ENCODE measurements at regions not wholly inside any gene's neighbourhood (a gene's known extent, or its start where the extent isn't known, plus 50 kb on each side); places are given as distances from the start of the nearest gene placed in this dataset.

DNA sequence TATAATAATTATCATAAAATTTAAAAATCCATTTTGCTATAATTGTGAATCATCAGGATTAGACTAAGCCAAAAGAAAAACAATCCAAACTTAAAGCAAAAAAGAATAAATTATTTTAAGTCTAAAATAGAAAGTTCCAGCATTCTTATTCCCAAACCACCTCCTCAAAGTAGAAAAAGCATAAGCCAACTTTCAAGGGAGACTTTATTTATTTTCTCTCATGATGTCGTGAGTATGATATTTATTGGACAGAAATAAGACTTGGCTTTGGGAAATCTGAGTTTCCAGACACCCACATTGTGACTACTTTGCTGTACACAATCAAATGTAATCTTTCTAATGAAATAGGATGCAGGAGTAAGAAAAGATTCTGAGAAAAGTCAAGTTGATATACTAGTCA, 372.1 kb downstream of the MTRR start:
- no peak for DNase-seq (ENCODE audit: low read depth in 2 of 2)

DNA sequence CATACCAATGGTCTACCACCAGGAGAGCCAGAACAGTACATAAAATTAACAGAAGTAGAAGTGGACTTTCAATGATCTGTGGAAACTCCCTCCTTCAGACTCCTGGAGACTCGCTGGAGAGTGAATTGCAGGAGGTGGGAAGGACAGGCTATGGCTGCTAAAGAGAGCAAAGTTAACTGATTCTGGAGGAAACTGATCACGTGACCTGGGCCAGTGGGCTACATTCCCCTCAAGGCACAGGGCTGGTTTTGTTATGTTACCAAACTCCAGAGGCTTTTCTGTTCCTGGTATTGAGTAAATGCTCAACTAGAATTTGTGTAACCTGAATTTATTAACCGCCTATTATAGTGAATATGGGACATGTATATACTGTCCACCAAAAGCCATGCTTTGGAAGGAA, 372.6 kb downstream of the MTRR start:
- no peak for DNase-seq (ENCODE audit: low read depth in 2 of 2)

- DNase-seq (ENCODE audit: low read depth in 2 of 2), result no peak
These were observed 378.3 kb downstream of the MTRR start for GRCh38 chr5:8247049-8247899.

DNA sequence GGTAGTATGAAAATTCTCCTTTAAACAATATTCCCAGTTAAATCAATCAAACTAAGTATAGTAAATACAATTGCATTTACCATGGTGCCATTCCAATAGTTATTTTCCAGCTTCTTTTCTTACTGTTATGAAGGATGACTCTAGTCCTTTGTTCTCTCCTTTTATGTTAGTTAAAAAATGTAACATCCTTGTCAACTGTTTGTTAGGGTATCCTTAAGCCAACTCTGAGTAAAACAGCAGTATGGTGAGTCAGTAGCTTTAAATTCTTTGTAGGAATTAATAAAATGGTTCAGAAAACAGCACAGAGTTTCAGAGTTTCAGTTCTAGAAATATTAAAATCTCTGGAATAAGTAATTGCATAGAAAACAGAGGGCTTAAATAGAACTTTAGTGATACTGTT, 384.4 kb downstream of the MTRR start:
- DNase-seq (ENCODE audit: low read depth in 2 of 2), result no peak

GRCh38 chr5:8254674-8255073, 385.7 kb downstream of the MTRR start:
- no peak for DNase-seq (ENCODE audit: low read depth in 2 of 2)

DNA sequence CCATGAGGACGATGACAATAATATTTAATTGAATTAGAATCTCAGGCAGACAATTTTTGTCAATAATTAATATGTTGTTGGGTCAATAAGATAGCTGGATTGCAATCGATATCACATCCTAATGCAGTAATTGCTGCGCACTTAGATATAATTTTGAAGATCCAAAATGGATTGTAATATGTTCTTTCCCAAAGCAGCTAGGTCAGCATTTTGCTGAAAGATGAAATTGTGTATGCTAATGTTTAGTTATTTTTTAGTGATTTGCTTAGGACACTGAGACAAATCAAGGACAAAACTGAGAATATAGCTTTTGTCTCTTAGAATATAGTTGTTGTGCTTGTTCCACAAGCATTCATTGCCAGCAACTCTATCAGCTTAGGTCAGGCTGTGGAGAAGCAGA, 389.9 kb downstream of the MTRR start:
- no peak for DNase-seq (ENCODE audit: low read depth in 2 of 2)

DNA sequence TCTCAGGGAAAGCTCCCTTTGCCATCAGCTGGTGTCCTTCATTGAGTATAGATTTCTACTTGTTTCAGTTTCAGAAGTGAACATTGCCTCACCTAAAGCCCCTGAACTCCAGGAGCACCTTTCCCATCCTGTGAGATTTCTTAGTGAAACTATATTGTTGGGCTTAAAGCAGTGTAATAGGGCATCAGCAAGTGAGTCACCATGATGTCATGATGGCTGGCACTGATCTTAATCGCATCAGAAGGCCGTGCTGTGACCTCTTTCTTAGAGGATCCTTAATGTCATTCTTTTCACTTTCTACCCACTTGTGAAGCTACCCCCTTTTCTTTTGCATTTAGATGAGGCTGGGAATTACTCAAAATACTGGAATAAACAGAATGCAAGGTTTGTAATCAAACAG, 401.3 kb downstream of the MTRR start:
- DNase-seq (ENCODE audit: low read depth in 2 of 2), result no peak

GRCh38 chr5:8280711-8281363, 411.9 kb downstream of the MTRR start:
- no peak for DNase-seq (ENCODE audit: low read depth in 2 of 2)

GRCh38 chr5:8288334-8288733, 419.4 kb downstream of the MTRR start:
- no peak for DNase-seq (ENCODE audit: low read depth in 2 of 2)

DNA sequence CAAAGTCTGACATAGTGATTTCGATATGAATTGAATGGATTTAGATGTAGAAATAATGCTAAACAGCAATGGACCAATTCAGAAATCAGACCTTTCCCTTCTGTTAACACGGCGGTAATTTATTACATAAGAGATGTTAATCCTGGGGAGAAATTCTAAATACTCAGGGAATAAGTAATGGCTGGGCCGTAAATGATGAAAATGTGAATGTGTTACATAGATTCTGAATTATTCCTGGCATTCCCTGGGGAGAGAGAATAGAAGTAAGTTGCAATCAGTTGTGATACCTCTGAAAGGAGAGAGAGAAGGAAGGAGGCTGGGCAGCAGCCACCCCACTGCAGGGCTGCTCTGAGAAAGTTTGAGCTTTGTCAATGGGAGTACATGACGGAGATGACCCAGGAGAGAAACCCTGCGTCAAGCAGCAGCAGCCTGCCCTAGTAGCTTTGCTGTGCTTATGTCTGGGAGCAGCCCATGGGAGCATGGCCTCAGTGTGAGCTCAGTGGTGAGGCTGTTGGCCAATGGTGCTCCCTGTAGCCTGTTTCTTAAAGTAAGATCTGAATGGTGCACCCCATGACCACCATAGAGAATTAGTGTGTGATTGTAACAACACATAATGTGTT, 420.1 kb downstream of the MTRR start:
- no peak for DNase-seq (ENCODE audit: low read depth in 2 of 2)

DNA sequence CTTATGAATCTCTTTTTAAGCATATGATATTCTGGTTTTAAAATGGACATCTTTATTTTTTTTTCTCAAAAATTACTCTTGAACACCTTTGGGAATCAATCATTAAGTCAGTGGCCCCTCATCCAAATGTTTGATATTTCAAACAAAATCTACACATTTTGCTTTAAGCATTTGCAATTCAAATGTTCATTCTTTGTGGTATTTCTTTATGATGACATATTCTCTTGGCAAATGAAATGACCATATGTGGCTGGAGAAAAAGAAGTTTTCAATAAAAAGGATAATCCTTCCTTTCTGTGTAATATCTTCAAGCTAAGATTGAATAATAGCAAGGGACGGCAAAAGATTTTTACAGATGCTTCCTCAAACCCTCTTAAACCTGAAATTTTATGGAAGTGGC, 420.8 kb downstream of the MTRR start:
- no peak for DNase-seq (ENCODE audit: low read depth in 2 of 2)

- no peak for DNase-seq (ENCODE audit: low read depth in 2 of 2)
These were observed 421.8 kb downstream of the MTRR start for GRCh38 chr5:8290721-8291120.

GRCh38 chr5:8291641-8292040, 422.7 kb downstream of the MTRR start:
- no peak for DNase-seq (ENCODE audit: low read depth in 2 of 2)

DNA sequence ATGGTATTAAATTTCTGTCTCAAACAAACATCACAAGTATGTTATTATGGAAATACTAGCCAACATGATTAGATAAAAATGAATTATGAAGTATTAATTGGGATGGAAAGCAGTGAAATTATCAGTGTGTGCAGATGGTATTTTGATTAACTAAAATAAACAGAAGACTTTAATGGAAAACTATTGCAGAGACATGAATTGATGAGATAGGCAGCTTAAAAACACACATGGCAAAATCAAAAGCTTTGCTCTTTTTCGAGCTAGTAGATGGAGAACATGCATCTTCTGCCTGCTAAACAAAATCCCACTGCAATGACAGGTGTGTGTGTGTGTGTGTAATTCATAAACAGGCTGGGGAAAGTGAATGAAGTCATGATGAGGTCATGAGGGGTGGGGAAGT, 426.2 kb downstream of the MTRR start:
- no peak for DNase-seq (ENCODE audit: low read depth in 2 of 2)

- DNase-seq (ENCODE audit: low read depth in 2 of 2), result no peak
These were observed 430.8 kb downstream of the MTRR start for GRCh38 chr5:8299716-8300115.

DNA sequence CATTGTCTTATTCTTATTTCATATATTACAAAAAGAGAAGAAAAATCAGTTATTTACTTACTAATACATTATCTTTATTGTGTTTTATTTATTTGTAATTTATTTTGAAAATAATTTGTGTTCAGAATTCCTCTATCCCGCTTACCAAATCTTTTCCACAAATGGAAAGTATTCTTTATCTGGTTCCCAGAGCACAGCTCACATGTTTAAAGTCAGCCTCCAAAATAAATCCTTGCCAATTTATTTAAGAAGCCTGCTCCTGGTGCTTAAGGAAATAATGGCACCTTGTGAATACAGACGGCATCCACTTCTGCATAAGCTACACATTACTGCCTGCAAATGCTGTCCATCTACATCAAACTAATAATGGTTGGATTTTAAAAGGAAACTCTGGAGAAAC, 435.4 kb downstream of the MTRR start:
- no peak for DNase-seq (ENCODE audit: low read depth in 2 of 2)

- no peak for DNase-seq (ENCODE audit: low read depth in 2 of 2)
These were observed 437.4 kb downstream of the MTRR start for GRCh38 chr5:8306288-8306896.

DNA sequence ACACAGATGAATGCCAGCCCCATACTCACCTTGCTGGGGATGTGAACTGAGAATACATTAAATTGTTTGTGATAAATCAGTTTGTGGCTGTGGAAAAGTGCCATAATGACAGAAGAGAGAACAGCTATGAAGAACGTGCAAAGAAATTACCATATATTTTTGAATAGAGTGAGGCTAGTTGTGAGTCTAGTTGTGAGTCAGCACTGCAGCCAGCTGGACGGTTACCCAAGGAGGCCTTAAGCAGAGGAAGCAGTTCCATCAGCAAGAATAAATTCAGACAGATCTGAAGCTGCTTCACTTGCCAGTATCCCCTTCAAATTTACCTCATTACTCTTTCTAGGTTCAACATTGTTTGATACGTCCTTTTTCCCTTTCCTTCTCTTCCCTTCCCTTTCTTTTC, 446.0 kb downstream of the MTRR start:
- no peak for DNase-seq (ENCODE audit: low read depth in 2 of 2)

GRCh38 chr5:8316608-8317280, 447.8 kb downstream of the MTRR start:
- no peak for DNase-seq (ENCODE audit: low read depth in 2 of 2)

DNA sequence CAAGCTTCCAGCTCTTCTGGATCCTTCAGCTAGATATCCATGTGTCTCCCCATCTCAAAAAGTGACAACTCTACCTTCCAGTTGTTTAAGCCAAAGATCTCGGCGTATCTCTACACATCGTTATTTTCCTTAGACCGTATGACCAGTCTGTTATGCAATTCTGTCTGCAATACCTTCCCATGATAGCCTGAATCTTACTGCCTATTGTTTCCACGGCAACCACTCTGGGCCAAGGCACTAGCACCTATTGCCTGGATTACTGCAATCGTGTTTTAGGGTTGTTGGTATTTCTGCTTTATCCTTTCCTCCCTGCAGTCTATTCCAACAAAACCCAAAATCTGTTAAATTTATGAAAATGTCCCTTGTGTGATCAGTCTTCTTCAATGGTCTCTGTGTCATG, 448.4 kb downstream of the MTRR start:
- no peak for DNase-seq (ENCODE audit: low read depth in 2 of 2)

GRCh38 chr5:8320244-8320643, 451.3 kb downstream of the MTRR start:
- no peak for DNase-seq (ENCODE audit: low read depth in 2 of 2)

DNA sequence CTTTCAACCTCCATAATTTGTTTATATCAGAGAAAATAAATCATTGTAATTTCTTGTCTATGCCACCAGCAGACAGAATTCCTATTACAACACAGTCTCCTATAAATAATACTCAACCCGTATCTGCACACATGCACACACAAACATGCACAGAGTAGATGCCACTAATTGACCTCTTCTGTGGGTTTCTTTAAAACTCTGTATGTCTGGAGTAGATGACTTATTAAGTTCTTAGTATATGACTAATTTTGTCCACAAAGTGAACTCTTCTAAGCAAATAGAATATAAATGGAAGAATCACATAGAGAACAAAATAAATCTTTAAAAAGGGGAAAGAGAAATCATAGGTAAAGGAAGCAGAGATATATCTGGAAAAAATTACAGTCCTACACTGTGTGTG, 452.3 kb downstream of the MTRR start:
- DNase-seq (ENCODE audit: low read depth in 2 of 2), result no peak
